NCI-H187 treated with DMSO at 0.1 percent for 48 hours (cell line): ENCODE measurements at regions not wholly inside any gene's neighbourhood (a gene's known extent, or its start where the extent isn't known, plus 50 kb on each side); places are given as distances from the start of the nearest gene placed in this dataset.

Source experiments
- DNase-seq: peaks from one replicate; lab custom pipeline; 2025; lab: John Stamatoyannopoulos, UW

DNA sequence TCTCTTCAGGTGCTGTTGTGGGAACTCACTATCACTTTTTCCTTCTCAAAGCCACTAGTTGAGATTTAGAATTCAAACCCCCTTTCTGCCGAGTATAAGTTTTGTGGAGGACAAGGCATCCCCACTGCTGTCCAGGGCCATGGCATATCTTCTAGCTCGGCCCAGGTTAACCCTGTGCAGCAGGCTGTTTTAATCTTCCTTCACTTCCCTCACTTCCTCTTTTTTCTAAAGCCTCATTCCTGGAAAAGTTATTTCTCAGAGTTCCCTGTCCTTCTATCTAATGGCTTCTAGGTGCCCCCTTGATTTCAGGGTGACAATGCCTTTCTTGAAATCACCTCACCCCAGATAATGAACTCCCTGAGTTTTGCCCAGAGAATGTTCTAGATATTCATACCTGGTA, 222.3 kb downstream of the SNX10 start:
- DNase-seq = no peak

DNA sequence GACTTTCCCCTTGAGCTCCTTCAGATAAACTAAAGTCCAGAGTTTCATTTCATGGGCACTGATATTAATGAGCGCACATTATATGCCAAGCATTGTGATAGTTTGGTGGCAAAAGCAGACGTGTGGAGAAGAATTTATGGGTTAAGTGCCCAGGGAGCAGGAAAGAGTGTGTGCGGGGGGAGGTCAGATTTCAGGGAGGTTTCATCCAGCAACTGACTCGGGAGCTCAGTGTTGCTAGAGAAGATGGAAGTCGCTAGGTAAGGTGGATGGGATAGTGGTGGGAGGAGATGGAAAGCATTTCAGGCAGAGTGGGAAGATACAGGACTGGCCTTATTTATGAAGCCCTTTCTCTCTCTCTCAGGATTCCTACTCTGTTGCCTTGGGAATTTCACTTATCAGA, 223.0 kb downstream of the SNX10 start:
- no peak for DNase-seq

DNA sequence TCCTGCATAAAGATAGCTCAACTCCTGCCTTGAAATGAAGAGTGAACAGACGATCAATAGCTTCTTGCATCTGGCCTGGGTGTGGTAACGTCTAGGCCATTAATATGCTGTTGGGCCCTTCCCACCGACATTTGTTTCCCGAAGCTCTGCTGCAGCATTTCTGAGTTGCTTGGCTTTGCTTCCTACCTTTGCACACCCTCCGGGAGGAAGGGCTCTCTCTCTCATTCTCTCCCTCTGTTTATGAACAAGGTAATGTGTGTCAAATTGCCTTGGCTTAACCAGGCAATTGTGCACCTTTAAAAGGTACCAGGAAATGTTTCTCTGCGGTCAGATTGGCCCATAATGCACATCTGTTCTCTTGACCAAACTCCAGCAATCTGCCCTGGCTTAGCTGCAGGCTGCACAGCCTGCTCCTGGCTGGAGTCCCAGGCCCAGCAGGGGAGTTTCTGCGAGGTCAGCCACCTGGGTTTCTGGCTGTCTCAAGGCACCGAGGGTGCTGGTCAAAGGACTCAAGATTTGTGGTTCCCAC, 223.7 kb downstream of the SNX10 start:
- no peak for DNase-seq

DNA sequence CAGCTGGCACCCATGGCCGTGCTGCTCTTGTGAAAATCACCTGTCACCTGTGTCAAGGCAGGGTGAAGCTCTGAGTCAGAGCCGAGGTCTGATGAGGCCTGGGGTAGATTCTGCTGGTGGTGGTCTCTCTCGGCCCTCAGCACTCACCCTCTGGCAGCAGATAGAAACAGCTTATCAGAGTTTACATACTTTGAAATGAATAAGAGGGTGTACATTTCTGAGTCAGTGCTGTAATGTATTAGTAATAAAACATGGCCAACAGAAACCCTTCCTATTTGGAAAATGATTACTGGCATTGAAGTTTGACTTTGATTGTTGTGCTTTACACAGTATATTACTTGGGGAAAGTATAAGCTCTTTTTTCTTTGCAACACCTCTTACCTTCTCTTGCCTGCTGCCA, 228.8 kb downstream of the SNX10 start:
- no peak for DNase-seq

DNA sequence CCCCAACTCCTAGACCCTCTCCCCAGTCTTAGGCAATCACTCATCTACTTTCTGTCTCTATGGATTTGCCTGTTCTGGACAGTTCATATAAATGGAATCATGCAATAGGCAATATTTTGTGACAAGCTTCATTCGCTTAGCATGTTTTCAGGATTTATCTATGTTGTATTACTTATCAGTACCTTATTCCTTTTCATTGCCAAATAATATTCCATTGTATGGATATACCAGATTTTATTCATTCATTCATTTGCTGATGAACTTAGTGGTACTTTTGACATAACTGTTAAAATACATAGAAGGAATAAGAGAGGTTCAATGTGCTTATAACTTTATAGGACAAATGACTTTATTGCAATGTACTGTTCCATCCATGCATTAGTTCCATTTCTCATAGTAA, 231.0 kb downstream of the SNX10 start:
- no peak for DNase-seq

DNA sequence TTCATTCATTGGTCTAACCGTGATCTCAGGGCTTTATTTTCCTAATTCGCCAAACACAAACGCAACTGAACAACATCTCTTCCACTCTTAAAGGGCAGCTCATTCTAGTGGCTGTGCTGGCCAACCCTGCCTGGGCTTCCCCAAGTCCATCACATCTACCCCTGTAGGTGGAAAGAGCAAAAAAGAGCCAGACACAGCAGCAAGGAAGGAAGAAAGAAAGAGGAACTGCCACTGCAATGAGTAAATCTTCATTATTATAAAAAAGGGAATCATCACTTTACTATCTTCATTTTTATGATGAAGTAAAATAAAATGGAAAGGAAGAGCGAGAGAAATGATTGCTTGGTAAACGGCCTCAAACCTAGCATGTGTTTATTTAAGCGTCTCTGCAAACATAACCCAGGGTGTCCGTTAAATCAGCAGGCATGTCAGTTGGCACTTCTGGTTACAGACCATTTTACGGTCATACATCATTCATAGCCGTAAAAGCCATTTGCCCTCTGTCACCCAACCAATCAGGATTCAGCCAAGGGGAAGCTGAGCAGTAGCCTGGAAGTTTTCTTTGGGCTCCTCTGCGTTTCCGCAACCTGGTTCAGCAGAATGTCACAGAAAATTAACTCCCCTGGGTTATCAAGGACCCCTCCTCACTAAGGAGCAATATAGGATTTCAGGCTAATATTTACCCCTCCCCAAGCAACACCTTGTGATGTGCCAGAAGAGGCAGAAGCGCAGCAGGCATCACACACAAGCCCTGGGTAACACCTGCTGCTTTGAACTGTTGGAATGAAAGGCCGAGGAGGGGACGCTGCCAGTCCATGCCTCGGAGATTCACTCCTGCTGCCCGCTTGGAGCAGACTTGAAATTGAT, 234.0 kb downstream of the SNX10 start:
- DNase-seq = peak; percentile 57

DNA sequence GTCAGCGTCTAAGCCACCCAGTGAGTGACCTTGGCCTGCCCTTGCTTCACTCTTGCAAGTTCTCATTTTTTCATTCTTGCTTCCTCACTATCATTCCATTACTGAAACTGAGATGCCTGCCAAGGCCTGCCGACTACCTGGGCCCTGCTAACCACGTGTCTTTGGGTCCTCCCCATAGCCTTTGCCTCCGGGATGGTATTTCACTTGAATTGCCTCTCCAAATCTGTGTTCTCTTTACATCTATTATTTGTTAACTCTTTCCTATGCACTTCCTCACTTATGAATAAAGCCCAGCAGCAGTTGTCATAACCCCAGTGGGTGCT, 234.6 kb downstream of the SNX10 start:
- no peak for DNase-seq

DNA sequence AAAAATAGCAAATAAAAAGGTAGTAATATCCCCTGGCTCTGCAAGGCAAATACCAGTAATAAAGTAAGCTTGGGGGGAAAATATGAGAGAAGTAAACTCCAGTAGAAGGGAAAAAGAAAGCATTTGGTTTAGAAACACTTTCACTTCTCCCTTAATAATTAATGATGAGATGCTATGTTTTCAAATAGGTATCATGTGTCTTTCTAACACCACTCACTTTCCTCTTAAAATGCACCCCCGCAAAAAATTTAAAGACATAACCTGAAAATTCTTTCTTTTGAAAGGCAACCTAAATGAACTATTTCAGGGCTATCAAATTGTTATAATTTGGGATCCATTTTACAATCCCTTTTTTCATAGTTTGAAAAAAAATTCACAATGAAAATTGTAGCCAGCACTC, 240.3 kb downstream of the SNX10 start:
- no peak for DNase-seq

DNA sequence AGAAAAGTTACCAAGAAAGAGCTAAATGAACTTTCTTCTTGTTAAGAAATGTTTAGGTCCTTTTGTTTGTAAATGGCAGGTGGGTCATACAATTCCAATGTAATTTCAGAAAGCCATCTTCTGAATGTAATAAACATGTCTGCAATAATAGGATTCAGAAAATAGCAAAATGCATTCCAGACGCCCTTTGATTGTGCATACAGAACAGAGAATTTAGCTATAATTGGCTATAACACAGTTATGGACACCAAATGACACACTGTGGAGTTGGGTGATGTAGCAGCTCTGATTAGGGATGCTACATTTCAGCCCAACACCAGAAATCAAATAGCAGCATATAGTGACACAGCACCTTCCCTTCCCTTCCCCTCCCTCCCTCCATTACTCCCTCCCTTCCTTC, 240.8 kb downstream of the SNX10 start:
- no peak for DNase-seq

DNA sequence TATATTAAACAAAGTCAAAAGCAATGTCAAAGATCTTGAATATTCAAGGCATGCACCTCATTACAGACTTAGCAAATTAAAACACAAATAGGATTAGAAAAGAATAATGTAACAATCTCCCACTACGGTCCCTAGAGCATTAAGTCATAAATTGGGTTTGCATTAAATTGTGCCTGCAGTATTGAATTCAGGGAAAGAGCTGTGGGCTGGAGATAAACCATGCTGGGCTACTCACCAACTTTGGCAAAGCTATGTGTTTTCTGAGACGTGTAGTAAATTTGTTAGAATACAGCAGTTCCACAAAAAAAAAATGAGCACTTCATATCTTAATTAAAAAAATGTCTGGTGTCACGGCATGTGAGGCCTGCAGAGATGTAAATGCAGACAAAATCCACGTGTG, 241.6 kb downstream of the SNX10 start:
- DNase-seq = no peak

DNA sequence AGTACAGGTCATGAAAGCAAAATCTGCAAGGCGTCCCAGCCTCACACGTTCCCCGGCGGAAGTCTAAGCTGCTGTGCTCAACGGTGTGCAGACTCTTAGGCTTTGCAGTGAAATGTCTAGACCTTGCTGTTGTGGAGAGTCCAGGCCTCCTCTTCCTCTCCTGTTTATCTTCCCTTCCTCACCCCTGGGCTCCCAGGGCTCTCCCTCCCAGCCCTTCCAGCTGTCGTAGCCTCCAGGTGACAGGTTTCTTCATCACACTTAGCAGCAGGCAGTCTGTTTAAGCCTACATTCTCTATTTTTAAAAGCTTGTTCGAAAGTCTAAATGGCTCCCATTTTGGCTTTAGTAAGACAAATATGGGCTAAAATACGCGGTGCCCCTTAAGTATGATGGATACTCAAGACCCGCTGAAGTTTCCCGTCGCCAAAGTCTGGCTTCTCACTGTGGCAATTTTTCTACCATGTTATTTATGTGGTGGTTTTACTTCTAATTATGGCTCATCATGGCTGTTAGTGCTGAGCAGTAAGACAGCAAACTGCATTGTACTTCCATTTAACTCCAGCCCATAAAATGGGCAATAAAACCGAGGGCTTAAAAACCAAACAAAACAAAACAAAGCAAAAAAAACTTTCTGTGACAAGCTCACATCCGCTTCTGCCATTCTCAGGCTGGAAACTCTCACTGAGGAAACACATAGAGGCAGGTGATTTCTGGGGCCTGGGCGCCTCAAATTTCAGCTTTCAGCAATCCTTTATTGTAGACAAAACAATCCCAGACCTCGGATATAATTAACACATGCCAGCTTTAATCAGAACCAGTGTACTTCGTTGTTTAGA, 243.2 kb downstream of the SNX10 start:
- DNase-seq = peak; percentile 65

DNA sequence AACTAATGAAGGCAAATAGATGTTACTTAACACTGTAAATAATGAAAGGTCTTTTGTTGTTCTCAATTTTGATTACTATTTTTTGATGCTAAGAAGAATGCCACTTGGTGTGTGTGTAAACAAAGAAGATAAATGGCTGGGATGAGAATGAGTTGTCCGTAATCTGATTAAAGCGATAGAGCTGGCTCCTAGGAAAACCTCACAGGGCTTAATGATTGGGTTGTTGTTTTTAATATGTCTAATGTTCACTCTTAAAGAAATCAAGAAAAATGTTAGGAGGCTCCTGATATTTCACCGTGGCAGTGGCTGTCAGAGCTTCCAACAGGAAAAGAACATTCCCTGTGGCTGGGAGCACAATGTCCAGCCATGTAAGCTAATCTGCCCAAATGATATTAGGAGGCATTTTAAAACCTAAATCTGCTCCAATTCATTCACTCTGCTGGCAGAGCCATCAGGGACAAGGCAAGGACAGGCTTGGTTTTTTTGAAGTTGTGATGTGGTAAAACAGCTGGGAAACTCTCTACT, 243.9 kb downstream of the SNX10 start:
- DNase-seq = no peak

DNA sequence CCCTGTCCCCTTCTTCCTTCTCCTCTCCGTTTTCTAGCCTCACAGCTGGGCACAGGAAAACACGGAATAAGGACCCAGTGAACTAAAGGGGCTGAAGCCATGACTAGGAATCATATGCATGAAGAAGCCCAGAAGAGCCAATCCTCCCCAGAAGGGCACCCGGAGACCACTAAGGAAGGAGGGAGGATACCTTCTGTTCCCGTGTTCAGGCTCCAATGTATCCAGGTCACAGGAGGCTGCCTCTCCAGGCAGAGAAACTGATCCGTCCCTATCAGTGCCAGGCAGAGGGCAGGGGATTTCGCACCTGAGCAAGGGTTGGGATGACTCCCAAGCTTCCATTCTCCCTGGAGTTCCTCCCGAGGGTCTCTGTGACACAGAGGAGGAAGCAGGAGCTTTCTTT, 246.6 kb downstream of the SNX10 start:
- DNase-seq = no peak

DNA sequence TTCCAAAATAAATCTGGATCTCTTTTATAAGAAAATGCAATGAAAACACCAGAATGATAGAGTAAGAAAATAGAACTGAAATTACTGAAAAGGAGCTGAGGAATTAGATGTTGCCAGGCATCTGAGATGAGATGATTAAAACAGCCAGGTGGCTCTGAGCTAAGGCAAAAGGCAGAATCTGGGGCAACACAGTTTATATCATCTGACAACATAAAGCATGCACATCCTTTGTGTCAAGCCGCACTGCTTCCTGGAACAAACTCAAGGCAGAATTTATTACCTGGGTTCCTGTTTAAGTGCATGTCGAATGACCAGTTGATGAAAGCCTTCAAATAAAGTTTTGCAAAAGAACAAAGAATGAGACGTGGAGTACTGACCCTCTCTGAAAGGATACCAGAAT, 247.0 kb downstream of the SNX10 start:
- DNase-seq = no peak

DNA sequence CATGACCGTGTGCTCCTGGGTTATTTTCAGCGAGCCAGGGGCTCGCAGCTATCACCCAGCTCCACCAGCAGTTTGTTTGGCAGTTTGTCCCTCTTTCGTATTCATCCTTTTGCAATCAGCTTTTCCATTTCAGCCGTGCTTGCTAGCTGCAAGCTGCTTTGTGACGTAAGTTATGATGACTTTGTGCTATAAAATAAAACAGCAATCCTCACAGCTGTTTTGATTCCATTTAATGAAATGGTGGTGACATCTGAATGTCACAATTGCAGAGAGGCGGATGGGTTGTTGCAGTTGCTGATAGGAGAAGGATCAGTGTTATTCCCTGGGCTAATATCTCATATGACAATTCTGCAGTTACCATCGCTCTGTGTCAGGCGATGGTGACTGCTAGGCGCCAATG, 251.7 kb downstream of the SNX10 start:
- no peak for DNase-seq

DNA sequence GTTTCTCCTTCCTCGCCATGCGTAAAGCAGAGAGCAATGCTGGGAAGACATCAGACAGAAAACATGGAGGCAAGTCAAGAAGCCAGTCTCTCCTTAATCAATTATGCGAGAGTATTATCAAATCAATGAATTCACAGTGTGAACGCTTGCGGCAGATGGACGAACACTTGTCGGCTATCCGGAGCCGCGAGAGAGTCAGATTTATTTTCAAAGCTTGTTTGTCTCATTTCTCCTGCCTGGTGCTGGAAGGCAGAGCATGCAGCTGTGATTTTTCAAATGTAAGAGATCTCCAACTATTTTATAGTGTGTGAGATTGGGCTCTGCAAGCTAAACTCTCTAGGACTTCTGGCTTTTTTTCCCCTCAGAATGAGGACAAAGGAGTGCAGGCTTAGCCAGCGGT, 252.3 kb downstream of the SNX10 start:
- DNase-seq = no peak

DNA sequence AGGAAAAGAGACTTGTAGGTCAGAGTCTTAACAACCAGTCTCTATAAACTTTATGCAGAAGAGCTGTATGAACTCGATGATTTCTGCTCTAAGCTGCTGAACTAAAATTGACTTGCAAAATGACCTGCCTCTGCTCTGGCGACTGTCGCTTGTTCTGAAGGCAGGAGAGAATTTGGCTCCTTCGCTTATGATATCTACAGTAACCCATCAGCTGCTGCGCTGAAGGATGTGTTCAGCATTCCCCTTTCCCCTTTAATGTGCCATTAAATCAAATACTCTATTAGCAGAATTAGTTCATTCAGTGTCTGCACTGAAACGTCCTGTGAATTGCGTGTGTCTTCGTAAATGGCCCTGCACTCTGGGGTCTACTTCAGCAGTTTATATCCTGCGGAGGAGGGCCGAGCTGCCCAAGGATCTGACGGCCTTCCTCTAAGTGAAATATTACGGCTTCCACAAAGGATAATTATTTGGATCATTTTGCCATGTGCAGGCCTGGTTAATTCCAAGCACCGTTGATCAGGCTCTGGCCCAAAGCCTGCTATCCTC, 254.9 kb downstream of the SNX10 start:
- DNase-seq = no peak

DNA sequence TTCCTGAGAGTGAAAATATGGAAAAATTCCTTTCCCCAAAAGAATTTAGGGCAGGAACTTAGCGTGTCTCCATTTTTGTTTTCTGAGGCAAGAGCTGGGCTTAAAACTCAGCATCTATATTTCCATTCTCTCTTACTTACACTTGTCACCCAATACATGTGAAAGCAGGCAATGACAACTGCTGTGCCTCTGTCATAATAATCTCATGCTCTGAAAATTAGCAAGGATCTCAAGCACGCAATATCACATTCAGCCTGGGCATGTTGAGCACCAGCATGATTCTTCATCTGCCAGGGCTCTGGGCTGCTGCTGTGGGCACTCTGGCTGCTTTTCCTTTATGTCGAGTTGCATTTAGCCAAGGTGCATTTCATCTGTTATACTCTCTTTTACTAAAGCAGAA, 255.5 kb downstream of the SNX10 start:
- DNase-seq = no peak

DNA sequence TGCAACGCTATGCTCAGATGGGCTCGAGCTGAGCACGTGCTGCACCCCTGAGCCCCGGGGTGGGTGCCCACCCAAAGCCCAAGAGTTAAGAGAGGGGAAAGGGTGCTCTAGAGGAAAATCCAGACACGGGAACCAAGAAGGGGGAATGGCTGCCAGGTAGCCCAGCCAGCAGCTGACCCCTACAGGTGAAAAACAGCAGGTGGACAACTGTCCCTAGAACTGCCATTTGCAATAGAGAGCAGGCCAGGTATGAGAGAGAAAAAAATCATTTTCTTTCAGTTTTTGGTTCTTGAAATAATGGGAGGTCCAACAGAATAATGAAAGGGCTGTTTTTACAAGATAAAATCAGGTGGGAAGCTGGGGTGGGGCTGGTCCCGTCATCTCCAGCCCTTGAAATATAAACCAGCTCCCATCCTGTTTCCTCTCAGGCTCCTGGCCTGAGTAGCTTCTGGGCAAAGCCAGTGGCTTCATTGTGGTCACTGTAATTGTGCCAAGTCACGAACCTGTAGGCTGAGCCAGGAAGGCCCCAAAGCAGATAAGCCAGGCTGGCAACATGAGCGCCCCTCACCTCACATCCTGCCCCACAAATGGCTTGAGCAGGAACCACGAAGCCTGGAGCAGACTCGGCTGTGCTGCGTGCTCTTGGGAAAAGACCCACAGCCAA, 257.8 kb downstream of the SNX10 start:
- DNase-seq = no peak

DNA sequence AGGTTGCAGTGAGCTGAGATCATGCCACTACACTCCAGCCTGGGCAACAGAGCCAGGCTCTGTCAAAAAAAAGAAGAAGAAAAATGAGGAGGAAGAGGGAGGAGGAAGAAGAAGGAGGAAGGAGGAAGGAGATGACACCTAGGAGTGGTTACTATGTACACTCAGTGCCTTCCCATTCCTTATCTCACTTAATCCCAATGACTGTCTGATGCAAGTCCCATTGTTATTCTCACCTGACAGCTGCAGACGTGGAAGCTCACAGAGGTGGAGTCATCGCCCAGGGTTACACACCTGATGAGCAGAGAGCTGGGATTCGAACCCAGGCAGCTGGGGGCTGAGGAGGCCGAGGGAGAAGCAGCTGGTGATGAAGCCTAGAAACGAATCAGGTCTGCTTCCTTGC, 258.8 kb downstream of the SNX10 start:
- DNase-seq = no peak

DNA sequence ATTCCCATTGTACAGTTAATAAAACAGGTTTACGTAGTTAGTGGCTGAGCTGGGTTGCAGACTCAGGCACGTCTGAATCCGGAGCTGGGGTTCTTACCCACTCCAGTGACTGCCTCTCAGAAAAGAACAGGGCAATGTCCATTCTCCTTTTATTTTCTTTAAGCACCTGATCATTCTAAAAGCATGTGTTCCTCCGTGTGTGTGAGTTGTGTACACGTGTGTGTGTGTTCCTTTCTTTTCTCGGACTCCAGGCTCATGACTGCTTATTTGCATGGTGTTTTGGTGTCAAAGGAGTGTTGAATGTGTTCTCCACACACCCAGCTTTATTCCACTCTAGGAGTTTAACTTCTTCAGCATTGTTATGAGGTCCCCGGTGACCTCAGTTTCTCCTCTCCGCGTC, 260.1 kb downstream of the SNX10 start:
- DNase-seq = no peak

DNA sequence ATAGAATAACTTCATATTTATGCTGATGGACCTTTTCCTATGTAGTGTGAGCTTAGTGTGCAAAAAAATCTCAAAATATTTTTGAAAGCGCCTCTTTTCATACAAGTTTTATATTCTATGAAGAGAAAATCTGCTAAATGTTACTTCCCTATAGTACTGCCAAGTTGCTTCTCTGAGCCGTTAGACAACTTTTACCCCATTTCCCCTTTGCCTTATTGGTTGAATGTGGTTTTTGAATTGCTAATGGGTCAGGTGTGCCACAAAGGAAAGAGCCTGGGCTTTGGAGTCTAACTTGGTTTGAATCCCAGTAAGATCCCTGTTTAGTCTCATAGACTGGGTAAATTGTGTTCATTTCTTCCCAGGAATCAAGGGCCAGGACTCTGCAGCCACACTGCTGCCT, 261.5 kb downstream of the SNX10 start:
- DNase-seq = no peak
